ENCODE measurements at regions not wholly inside any gene's neighbourhood (a gene's known extent, or its start where the extent isn't known, plus 50 kb on each side); places are given as distances from the start of the nearest gene placed in this dataset.

DNA sequence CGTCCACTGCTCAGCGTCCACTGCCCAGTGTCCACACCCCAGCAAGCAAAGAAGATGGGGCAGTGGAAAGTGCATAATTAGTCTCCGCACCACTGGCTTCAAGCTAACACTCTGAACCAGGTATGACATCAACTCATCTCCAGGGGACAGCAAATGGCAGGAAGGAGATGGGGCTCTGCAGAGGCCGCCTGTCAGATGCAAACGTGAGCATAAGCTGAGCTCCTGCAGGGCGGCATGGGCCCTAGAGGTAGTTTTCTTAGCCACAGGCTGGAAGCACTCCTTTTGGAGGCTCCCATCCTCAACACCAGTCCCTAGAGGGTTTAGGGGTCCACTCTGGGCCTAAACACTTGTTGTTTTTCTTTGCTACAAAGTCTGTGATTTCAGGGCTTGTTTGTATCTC, 335.8 kb upstream of the MKI67 start:
- 48% methylated on average over 3 of the region's 6 CpGs for WGBS (ENCODE audit: low lambda C conversion rate)
- no peak overlapping the region for H2AFZ ChIP-seq (ENCODE audit: low read depth)

More for the DNA sequence above, 335.8 kb upstream of the MKI67 start:
- H3K4me3 ChIP-seq (ENCODE audit: low read depth in 2 of 2, low read length in 1 of 2) = no peak overlapping the region
- CTCF ChIA-PET = no interaction called here
- no peaks in the 10 kb centered on the region for H4K20me1 ChIP-seq (ENCODE audit: insufficient read depth)
- no peaks in the 10 kb centered on the region for H3K27me3 ChIP-seq (ENCODE audit: insufficient read depth)
- POLR2A ChIA-PET = no interaction called here
- TF ChIP-seq, protein P1, sequence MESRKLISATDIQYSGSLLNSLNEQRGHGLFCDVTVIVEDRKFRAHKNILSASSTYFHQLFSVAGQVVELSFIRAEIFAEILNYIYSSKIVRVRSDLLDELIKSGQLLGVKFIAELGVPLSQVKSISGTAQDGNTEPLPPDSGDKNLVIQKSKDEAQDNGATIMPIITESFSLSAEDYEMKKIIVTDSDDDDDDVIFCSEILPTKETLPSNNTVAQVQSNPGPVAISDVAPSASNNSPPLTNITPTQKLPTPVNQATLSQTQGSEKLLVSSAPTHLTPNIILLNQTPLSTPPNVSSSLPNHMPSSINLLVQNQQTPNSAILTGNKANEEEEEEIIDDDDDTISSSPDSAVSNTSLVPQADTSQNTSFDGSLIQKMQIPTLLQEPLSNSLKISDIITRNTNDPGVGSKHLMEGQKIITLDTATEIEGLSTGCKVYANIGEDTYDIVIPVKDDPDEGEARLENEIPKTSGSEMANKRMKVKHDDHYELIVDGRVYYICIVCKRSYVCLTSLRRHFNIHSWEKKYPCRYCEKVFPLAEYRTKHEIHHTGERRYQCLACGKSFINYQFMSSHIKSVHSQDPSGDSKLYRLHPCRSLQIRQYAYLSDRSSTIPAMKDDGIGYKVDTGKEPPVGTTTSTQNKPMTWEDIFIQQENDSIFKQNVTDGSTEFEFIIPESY (IDR thresholded peaks at IDR 0.05; ENCODE audit: borderline replicate concordance, low read depth) = no peak
- TF ChIP-seq RXRA (IDR thresholded peaks at IDR 0.05; ENCODE audit: borderline replicate concordance, low read depth) (no peak), NRF1 (IDR thresholded peaks at IDR 0.05; ENCODE audit: low read depth, low read length) (no peak), TEAD4 (IDR thresholded peaks at IDR 0.05; ENCODE audit: borderline replicate concordance, insufficient read depth) (no peak), SMC3 (IDR thresholded peaks at IDR 0.05; ENCODE audit: low read depth, low read length) (no peak), RFX5 (IDR thresholded peaks at IDR 0.05; ENCODE audit: low read length) (no peak), JUND (IDR thresholded peaks at IDR 0.05) (no peak), GABPA (IDR thresholded peaks at IDR 0.05; ENCODE audit: low read depth) (no peak), CHD2 (IDR thresholded peaks at IDR 0.05; ENCODE audit: low read length, partially characterized antibody) (no peak), ELF1 (IDR thresholded peaks at IDR 0.05) (no peak), FOSL2 (IDR thresholded peaks at IDR 0.05; ENCODE audit: borderline replicate concordance, low read depth) (no peak), TAF1 (IDR thresholded peaks at IDR 0.05; ENCODE audit: borderline replicate concordance, low read depth, low read length) (no peak), EP300 (IDR thresholded peaks at IDR 0.05; ENCODE audit: borderline replicate concordance in 1 of 2, low read depth in 1 of 2, low read length in 1 of 2) (no peak), MXI1 (IDR thresholded peaks at IDR 0.05; ENCODE audit: low read depth, low read length) (no peak), EZH2phosphoT487 (IDR thresholded peaks at IDR 0.05; ENCODE audit: borderline replicate concordance, low read depth) (no peak)
- TF ChIP-seq, protein P2, sequence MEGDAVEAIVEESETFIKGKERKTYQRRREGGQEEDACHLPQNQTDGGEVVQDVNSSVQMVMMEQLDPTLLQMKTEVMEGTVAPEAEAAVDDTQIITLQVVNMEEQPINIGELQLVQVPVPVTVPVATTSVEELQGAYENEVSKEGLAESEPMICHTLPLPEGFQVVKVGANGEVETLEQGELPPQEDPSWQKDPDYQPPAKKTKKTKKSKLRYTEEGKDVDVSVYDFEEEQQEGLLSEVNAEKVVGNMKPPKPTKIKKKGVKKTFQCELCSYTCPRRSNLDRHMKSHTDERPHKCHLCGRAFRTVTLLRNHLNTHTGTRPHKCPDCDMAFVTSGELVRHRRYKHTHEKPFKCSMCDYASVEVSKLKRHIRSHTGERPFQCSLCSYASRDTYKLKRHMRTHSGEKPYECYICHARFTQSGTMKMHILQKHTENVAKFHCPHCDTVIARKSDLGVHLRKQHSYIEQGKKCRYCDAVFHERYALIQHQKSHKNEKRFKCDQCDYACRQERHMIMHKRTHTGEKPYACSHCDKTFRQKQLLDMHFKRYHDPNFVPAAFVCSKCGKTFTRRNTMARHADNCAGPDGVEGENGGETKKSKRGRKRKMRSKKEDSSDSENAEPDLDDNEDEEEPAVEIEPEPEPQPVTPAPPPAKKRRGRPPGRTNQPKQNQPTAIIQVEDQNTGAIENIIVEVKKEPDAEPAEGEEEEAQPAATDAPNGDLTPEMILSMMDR (IDR thresholded peaks at IDR 0.05) = no peak
- TF ChIP-seq, protein P3, sequence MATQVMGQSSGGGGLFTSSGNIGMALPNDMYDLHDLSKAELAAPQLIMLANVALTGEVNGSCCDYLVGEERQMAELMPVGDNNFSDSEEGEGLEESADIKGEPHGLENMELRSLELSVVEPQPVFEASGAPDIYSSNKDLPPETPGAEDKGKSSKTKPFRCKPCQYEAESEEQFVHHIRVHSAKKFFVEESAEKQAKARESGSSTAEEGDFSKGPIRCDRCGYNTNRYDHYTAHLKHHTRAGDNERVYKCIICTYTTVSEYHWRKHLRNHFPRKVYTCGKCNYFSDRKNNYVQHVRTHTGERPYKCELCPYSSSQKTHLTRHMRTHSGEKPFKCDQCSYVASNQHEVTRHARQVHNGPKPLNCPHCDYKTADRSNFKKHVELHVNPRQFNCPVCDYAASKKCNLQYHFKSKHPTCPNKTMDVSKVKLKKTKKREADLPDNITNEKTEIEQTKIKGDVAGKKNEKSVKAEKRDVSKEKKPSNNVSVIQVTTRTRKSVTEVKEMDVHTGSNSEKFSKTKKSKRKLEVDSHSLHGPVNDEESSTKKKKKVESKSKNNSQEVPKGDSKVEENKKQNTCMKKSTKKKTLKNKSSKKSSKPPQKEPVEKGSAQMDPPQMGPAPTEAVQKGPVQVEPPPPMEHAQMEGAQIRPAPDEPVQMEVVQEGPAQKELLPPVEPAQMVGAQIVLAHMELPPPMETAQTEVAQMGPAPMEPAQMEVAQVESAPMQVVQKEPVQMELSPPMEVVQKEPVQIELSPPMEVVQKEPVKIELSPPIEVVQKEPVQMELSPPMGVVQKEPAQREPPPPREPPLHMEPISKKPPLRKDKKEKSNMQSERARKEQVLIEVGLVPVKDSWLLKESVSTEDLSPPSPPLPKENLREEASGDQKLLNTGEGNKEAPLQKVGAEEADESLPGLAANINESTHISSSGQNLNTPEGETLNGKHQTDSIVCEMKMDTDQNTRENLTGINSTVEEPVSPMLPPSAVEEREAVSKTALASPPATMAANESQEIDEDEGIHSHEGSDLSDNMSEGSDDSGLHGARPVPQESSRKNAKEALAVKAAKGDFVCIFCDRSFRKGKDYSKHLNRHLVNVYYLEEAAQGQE (IDR thresholded peaks at IDR 0.05; ENCODE audit: low read depth, low read length) = no peak
- H3K4me1 ChIP-seq (ENCODE audit: control insufficient read depth in 1 of 2, insufficient read depth in 2 of 2, low read depth in 1 of 2, low read length in 1 of 2) = peaks cover 0 to 5% of the 10 kb centered on the region in 2 experiments; a peak in 1 of 4 replicates
- H3K79me2 ChIP-seq (ENCODE audit: insufficient read depth) = no peaks in the 10 kb centered on the region
- no peak overlapping the region for H3K9ac ChIP-seq
- no peak overlapping the region for H3K4me2 ChIP-seq
- H3K27ac ChIP-seq (ENCODE audit: low read depth in 2 of 2, low read length in 1 of 2) = no peak overlapping the region
- no peak for DNase-seq
- no peaks in the 10 kb centered on the region for H3K36me3 ChIP-seq (replicated peaks in 1 of 2; ENCODE audit: control insufficient read depth in 1 of 2, insufficient read depth in 2 of 2, low read length in 1 of 2)
- H3K9me3 ChIP-seq = no peaks in the 10 kb centered on the region
- no peaks in the 10 kb centered on the region for H3F3A ChIP-seq (replicated peaks; ENCODE audit: insufficient read depth)
- H3K9me2 ChIP-seq = no peaks in the 10 kb centered on the region
